HG03354 (cell line): ENCODE measurements at regions not wholly inside any gene's neighbourhood (a gene's known extent, or its start where the extent isn't known, plus 50 kb on each side); places are given as distances from the start of the nearest gene placed in this dataset.
"Not testable (repeated sequence)": the region's sequence is repeated elsewhere in the genome, so short reads cannot be mapped to it uniquely, and the experiment has no call there.

Experiments used
- ATAC-seq: cut with Tn5 transposase; IDR thresholded peaks from one replicate; pipeline ENCODE4 v1.9.1; 2021; ENCODE audit warnings: mild to moderate bottlenecking; ENCODE audit not compliant: unreplicated experiment, poor library complexity, severe bottlenecking

DNA sequence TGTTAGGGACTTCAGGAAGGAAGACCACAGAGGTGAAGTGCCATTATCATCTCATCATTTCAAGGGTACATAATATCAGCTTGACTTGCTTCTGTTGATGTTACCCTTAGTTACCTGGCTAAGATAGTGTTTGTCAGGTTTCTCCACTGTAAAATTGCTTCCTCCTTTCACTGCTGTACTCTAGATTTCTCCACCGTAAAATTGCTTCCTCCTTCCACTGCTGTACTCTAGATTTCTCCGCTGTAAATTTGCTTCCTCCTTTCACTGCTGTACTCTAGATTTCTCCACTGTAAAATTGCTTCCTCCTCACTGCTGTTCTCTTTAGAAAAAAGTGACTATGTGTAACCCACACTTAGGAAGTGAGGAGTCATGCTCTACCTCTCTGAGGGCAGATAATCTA lies 1460.3 kb downstream of the SUCLG1 start:
- ATAC-seq, result no peak

DNA sequence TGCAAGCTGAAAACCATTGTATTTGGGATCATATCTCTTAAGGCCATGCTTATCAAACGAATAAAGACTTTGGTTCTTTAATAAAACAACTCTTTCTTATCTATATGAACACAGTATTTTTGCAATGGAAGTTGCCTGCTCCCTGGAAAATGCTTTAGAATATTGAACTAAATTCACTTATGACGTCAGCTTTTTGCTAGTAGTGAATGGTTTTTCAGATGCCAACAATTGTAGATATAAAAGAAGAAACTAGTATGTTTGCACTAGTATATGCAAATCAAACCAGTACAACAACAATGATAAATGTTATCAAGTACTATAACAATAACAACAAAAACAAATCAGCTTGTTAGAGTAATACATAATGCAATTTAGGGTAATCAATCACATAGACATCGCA lies 1462.9 kb downstream of the SUCLG1 start:
- ATAC-seq, result no peak

DNA sequence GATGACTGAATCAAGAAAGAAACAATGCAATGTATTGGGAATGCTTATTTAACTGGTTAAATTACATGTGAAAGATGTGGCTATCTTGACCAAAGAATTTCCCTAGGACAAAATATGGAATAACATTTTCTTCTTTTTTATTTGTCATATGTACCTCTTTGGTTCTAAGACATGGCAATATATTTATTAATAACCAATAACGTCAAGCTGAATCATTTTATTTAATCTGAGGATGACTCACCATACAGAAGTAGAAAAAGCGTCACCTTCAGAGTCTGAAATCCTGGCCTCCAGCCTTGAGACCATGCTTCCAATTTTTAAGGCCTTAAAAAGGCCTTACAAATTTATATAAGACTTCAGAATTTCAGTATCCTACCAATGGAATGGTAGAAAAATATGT lies 1464.9 kb downstream of the SUCLG1 start:
- ATAC-seq, result no peak

DNA sequence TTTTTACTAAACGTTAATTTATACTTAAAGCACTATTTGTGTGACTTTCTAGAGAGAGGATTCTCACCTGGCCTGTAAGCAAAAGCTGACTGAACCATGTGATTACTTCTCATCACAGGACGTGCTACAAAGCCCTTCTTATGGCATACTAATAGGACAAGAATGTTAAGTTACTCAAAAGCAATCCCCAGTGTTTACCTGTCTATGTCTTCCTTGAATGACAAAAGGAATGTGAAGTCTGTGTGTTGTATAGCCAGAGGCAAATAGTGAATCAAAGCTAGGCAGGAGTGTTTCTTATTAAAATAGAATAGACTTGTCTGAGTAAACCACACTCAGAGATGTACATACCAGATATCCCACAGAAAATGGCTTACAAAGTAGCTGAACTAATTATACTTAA lies 1465.5 kb downstream of the SUCLG1 start:
- ATAC-seq, result no peak

DNA sequence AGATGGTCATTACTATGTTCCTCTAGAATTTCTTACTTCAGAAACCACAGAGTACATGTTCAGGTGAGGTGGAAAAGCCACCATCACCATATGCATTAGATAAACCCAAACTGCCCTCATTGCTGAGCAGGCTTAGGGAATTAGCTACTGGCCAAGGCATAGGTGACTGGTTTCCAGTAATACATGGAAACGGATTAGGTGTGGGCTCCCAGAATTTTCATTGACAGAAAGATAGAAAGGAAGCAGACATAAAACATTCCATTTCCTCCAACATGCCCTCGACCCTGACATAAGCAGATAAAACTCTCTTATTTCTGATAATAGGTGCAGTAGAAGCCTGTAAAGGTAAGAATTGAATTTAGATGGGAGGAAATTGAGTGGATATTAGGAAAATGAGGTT lies 1466.1 kb downstream of the SUCLG1 start:
- ATAC-seq, result no peak

DNA sequence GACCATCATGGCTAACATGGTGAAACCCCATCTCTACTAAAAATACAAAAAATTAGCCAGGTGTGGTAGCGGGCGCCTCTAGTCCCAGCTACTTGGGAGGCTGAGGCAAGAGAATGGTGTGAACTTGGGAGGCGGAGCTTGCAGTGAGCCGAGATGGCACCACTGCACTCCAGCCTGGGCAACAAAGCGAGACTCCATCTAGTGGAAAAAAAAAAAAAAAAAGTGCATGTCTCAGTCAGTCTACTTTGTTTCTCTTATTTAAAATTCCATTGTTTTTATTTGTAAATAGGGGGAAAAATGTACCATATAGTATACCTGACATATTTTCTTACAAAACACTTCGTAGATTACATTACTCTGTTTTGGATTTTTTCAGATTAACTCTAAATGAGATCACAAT lies 1471.4 kb downstream of the SUCLG1 start:
- ATAC-seq, result not testable (repeated sequence)

DNA sequence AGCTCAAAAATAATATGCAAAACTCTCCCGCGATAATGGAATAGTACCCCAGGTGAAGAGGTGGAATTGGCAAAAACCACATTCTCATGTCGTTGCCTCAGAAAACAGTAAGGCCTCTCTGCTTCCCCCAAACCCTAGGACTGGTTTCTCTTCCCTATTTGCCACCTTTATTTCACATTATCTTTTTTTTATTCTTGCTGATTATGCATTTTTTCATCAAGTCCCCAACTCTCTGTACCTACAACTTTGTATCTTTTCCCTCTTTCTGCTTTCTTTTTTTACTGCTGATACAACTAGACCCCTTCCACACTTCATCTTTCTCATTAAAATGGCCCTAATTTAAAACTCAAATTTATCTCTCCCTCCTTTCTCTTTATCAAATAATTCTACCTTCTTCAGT lies 1472.2 kb downstream of the SUCLG1 start:
- no peak for ATAC-seq

DNA sequence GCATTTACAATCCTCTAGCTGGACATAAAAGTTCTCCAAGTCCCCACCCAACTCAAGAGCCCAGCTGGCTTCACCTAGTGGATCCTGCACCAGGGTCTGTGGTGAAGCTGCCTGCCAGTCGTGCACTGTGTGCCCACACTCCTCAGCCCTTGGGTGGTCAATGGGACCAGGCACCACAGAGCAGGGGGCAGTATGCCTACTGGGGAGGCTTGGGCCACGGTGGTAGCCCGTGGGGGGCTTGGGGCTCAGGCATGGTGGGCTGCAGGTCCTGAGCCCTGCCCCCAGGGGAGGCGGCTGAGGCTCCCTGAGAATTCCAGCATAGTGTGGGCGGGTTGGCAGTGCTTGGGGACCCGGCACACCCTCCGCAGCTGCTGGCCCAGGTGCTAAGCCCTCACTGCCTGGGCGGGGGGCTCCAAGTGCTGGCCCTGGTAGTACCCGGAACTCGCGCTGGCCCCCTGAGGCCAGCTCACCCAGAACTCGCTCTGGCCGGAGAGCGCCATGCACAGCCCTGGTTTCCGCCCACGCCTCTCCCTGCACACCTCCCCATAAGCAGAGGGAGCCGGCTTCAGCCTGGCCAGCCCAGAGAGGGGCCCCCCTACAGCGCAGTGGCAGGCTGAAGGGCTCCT lies 1473.4 kb downstream of the SUCLG1 start:
- no peak for ATAC-seq

DNA sequence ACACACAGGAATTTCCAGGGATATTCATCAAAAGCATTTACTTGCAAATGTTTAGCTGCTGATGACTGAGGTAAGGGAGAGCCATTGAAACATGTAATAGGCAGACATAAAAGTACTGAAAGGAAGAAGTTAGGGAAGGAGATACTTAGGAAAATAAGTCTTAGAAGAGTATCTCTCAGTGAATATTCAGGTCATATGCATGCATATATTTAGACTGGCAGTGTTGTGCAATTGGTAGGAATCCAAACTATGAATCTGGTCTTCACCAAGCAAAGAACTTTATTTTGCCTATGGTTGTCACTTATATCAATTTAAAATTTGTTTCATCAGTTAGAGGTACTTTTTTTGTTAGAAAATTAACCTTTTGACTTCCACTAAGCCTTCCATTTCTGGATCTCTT lies 1490.7 kb downstream of the SUCLG1 start:
- ATAC-seq, result no peak

DNA sequence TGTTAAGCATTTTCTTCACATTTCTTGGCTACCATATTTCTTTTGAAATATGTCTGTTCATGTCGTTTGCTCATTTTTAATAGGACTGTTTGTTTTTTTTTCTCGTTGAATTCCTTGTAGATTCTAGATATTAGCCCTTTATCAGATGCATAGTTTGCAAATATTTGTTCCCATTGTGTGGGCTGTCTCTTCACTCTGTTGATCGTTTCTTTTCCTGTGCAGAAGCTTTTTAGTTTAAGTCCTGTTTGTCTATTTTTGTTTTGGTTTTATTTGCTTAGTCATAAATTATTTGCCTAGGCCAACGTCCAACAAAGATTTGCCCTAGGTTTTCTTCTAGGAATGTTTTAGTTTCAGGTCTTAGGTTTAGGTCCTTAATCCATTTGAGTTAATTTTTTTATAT lies 1494.7 kb downstream of the SUCLG1 start:
- ATAC-seq, result no peak

DNA sequence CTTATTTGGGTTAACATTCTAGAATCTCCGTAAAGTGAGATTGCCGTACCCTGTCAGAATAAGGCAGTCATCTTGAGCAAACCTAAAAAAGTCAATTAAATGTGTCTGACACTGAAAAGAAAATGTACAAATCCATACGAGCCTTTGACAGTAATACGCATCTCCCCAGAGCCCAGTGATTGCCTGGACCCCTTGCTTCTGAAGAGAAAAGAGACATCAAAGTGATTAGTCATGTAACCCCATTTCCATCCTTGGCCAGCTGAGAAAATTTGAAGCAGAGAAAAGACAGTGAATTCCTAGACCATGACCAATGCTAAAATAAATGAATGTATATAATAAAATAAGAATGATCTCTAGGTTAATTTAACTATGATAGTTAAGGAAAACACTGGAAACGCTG lies 1499.4 kb downstream of the SUCLG1 start:
- ATAC-seq, result no peak

DNA sequence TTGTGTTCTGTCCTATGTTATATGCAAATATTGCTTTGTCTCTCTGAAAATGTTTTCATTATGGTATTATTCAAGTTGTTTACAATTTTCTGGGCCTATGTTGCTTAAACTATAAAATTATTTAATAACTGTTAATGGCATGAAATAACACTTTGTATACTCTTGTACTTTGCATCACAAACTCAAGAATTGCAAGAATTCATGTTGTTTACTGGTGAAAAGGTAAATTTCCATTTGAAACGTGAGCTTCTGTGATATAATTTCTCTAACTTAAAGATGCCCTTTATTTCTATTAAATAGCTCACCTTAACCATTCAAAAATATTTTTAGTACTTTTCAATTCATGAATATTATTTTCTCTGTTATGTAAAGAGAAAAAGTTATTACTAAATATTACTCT lies 1504.2 kb downstream of the SUCLG1 start:
- ATAC-seq, result no peak

DNA sequence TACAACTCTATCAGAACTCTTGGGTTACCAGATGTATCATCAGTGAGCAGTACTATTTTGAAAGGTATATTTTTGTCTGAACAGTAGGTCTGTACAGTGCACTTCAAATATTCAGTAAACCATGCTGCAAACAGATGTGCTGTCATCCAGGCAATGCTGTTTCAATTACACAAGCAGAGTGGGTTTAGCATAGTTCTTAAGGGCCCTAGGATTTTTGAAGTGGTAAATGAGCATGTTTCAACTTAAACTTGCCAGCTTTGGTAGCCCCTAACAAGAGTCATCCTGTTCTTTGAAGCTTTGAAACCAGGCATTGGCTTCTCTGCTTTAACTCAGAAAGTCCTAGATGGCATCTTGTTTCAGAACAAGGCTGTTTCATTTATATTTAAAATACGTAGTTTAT lies 1519.9 kb downstream of the SUCLG1 start:
- ATAC-seq, result no peak

DNA sequence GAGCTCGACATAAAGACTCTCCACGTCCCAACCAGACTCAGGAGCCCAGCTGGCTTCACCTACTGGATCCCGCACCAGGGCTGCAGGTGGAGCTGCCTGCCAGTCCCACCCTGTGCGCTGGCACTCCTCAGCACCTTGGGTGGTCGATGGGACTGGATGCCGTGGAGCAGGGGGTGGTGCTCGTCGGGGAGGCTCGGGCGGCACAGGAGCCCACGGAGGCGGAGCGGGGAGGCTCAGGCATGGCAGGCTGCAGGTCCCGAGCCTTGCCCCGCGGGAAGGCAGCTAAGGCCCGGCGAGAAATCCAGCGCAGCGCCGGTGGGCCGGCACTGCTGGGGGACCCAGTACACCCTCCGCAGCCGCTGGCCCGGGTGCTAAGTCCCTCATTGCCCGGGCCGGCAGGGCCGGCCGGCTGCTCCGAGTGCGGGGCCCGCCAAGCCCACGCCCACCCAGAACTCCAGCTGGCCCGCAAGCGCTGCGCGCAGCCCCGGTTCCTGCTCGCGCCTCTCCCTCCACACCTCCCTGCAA lies 1520.7 kb downstream of the SUCLG1 start:
- not testable (repeated sequence) for ATAC-seq

DNA sequence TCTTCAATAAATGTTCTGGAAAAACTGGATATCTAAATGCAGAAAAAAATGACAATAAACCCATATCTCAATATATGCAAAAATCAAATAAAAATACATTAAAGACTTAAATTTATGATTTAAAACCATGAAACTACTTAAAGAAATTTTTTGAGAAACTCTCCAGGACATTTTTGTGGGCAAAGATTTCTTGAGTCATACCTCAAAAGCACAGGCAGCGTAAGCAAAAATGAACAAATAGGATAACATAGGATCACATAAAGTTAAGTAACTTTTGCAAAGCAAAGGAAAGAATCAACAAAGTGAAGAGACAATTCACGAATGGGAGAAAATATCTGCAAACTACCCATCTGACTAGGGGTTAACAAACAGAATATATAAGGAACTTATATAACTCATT lies 1545.5 kb downstream of the SUCLG1 start:
- no peak for ATAC-seq

DNA sequence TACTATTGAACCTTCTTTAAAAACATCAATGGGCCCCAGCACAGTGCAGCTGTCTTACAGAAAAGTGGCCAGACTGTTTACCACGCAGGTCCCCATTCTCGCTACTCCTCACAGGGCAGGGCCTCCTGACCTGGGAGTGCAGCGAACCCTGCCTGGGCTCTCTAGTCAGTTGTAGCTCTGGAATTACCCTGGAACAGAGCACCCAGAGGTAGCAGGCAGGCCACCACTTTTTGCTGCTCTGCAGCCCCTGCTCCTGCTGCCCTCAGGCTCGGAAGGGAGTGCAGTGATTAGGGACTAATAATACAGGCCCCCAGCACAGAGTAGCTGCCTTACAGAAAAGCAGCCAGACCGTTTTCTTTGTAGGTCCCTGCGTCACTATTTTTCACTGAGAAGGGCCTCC lies 1563.0 kb downstream of the SUCLG1 start:
- ATAC-seq, result no peak

DNA sequence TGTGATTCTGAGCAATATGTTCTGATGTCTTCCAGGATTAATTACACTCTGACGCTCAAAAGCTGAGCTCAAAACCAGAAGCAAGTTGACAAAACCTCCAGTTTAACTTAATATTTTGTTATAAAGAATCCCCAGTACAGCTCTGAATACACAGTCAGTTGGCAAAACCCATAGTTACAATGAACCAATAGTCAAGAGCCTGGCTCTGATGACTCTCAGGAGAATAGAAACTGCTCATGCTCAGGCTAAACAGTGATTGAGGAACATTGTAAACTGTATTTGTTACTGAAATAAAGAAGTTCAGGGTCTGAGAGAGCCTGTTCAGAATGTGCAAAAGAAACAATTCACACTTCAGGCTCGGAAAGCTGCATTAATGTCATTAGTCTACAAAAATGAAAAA lies 1565.9 kb downstream of the SUCLG1 start:
- ATAC-seq, result no peak

DNA sequence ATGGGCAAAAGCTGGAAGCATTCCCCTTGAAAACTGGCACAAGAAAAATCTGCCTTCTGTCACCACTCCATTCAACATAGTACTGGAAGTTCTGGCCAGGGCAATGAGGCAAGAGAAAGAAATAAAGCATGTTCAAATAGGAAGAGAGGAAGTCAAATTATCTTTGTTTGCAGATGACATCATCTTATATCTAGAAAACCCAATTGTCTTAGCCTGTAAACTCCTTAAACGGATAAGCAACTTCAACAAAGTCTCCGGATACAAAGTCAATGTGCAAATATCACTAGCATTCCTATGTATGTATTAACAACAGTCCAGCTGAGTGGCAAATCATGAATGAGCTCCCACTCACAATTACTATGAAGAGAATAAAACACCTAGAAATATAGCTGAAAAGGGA lies 1579.3 kb downstream of the SUCLG1 start:
- no peak for ATAC-seq

DNA sequence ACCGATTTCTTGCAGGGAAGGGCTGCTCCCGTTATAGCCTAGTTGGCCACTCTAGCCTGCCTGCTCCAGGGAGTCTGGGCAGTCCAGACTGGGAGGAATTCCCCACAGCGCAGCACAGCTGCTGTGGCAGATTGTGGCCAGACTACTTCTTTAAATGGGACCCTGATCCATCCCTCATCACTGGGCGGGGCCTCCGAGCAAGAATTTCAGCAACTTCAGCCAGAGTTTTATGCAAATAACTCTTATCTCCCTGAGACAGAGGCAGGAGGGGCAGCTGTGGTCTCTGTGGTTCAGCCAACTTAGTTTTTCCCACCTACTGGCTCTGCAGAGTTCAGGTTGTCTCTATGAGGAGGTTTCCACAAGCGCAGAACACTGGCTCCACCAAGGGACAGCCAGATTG lies 1583.2 kb downstream of the SUCLG1 start:
- ATAC-seq, result no peak

DNA sequence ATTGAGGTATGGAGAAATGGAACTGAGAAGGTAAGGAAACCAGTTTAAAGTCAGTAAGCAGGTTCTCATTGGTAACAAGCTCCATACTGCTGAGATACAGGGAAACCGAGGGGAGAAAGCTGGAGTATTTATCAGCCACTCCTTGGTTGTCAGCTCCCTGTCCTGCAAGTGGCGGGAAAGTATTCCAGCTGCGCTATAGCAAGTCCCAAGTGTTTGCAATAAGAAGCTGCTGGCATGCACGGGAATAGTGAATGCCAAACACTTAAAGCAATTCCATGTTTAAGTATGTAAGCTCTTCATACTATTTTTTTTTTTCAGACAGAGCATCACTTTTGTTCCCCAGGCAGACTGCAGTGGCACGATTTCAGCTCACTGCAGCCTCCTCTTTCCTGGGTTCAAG lies 1601.1 kb downstream of the SUCLG1 start:
- no peak for ATAC-seq

DNA sequence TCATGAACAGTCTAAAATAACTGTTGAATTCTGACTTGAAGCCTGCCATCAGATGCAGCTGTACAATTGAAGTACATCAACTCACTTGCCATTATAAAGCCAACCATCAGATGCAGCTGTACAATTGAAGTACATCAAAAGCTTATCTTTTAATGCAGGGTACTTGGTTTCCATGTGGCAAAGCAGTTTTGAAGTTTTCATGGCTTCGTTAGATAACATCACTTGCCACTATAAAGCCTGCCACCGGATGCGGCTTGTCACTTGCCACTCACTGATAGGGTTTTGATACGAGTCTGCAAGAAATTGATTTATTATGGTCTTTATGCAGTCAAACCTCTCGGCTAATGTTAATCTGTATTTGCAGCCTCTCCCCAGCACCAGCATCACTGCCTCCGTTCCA lies 1605.8 kb downstream of the SUCLG1 start:
- ATAC-seq, result no peak

DNA sequence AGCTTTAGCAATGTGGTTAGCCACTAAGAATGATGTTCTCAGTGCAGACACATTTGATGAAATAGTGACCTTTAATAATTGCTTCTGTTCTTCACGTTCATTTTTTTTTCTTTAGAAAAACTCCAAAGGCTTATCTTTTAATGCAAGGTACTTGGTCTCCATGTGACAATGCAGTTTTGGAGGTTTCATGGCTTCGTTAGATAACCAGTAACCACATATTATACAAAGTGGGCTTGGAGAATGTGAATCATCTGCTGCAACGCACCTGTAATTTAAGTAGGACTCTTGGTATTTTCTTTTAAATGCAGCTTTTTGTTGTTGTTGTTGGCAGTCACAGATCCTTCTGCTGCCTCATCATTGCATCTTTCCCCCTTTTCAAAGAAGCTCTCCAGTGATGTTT lies 1606.3 kb downstream of the SUCLG1 start:
- no peak for ATAC-seq
